ENCODE measurements at regions not wholly inside any gene's neighbourhood (a gene's known extent, or its start where the extent isn't known, plus 50 kb on each side); places are given as distances from the start of the nearest gene placed in this dataset.

- TF ChIP-seq CTCF (IDR thresholded peaks at IDR 0.05; ENCODE audit: control extremely low read depth, extremely low read depth, low read depth, missing control alignments) = no peak
- POLR2A ChIA-PET = no interaction called here
- DNase-seq (ENCODE audit: extremely low spot score) = no peak
- CTCF ChIA-PET = no interaction called here
These were observed 333.9 kb upstream of the SMIM30 start for GRCh38 chr7:113452245-113452644.

GRCh38 chr7:113446791-113447190 lies 328.4 kb upstream of the SMIM30 start:
- ChIA-PET CTCF (no interaction called here), POLR2A (no interaction called here)
- no peak for DNase-seq (ENCODE audit: extremely low spot score)
- no peak for TF ChIP-seq CTCF (IDR thresholded peaks at IDR 0.05; ENCODE audit: control extremely low read depth, extremely low read depth, low read depth, missing control alignments)

GRCh38 chr7:113446391-113446790 lies 328.0 kb upstream of the SMIM30 start:
- TF ChIP-seq CTCF (IDR thresholded peaks at IDR 0.05; ENCODE audit: control extremely low read depth, extremely low read depth, low read depth, missing control alignments) = no peak
- POLR2A ChIA-PET = no interaction called here
- no peak for DNase-seq (ENCODE audit: extremely low spot score)
- CTCF ChIA-PET = no interaction called here

- no peak for DNase-seq (ENCODE audit: extremely low spot score)
- ChIA-PET CTCF (no interaction called here), POLR2A (no interaction called here)
- no peak for TF ChIP-seq CTCF (IDR thresholded peaks at IDR 0.05; ENCODE audit: control extremely low read depth, extremely low read depth, low read depth, missing control alignments)
These were observed 325.9 kb upstream of the SMIM30 start for GRCh38 chr7:113444261-113444660.

- no peak for DNase-seq (ENCODE audit: extremely low spot score)
- ChIA-PET CTCF (interaction anchor here (1.6 kb wide), 1 partner anchor 14 kb away, joined by 7 read pairs; no protein-coding TSS in a partner anchor), POLR2A (no interaction called here)
- TF ChIP-seq CTCF (IDR thresholded peaks at IDR 0.05; ENCODE audit: control extremely low read depth, extremely low read depth, low read depth, missing control alignments) = no peak
These were observed 321.8 kb upstream of the SMIM30 start for GRCh38 chr7:113440173-113440572.

- CTCF ChIA-PET = interaction anchor here (2.3 kb wide), 1 partner anchor 10 kb away, joined by 8 read pairs; no protein-coding TSS in a partner anchor
- no peak for DNase-seq (ENCODE audit: extremely low spot score)
- TF ChIP-seq CTCF (IDR thresholded peaks at IDR 0.05; ENCODE audit: control extremely low read depth, extremely low read depth, low read depth, missing control alignments) = no peak
- POLR2A ChIA-PET = no interaction called here
These were observed 313.1 kb upstream of the SMIM30 start for GRCh38 chr7:113431406-113431805.

Measured in GM10248 (cell line).